ENCODE measurements at regions not wholly inside any gene's neighbourhood (a gene's known extent, or its start where the extent isn't known, plus 50 kb on each side); places are given as distances from the start of the nearest gene placed in this dataset.

GRCh38 chr2:155645791-155646190, 686.7 kb downstream of the NR4A2 start:
- Histone ChIP-seq H3K9me3 (ENCODE audit: control insufficient read depth, insufficient read depth, low read length) (no peaks in the 10 kb centered on the region), H3K4me1 (ENCODE audit: control insufficient read depth, insufficient read depth, low read length) (no peaks in the 10 kb centered on the region), H3K9ac (ENCODE audit: low read depth, low read length) (no peak overlapping the region)

DNA sequence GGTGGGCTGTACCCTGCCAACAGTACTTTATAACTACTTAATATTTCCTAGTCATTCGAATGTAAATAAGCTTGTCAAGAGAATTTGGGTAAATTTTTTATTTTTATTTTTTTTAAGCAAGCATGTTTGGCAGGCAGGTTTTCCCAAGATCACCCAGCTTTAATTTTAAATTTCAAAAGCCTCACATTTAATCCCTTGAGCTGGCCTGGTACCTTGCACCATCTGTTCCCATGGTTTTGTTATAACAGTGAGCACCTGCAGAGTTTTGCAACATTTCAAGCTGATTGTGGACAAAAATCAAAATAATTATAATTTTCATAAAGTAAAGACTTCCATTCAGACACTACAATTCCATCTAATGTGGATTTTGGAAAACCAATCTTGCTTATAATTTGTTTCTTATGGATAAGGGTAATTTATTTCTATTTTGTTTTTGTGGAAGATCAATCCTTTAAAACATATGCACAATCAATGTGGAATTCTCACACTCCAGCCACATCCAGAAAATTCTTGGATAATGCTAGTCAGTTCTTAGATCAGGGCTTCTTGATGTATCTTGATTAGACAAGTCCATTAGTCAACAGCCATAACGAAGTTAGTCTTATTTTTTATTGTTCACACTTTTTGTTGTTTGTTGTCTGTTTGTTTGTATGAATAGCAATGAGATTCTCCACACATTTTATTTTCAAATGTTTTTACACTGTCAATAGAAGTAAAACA, 689.3 kb downstream of the NR4A2 start:
- H3K27me3 ChIP-seq (ENCODE audit: control insufficient read depth, insufficient read depth, low read length): no peaks in the 10 kb centered on the region
- H3K9ac ChIP-seq (ENCODE audit: low read depth, low read length): no peak overlapping the region
- H3K4me3 ChIP-seq (ENCODE audit: low read depth, low read length): no peak overlapping the region
- H3K27ac ChIP-seq (ENCODE audit: low read depth, low read length): no peak overlapping the region
- no peaks in the 10 kb centered on the region for H3K36me3 ChIP-seq (ENCODE audit: control insufficient read depth, insufficient read depth, low read length)
- H3K4me1 ChIP-seq (ENCODE audit: control insufficient read depth, insufficient read depth, low read length): no peaks in the 10 kb centered on the region
- no peaks in the 10 kb centered on the region for H3K9me3 ChIP-seq (ENCODE audit: control insufficient read depth, insufficient read depth, low read length)

More at GRCh38 chr2:155645791-155646190, 686.7 kb downstream of the NR4A2 start:
- no peaks in the 10 kb centered on the region for H3K27me3 ChIP-seq (ENCODE audit: control insufficient read depth, insufficient read depth, low read length)
- H3K27ac ChIP-seq (ENCODE audit: low read depth, low read length): no peak overlapping the region
- no peak overlapping the region for H3K4me3 ChIP-seq (ENCODE audit: low read depth, low read length)
- H3K36me3 ChIP-seq (ENCODE audit: control insufficient read depth, insufficient read depth, low read length): no peaks in the 10 kb centered on the region

- H3K27ac ChIP-seq (ENCODE audit: low read depth, low read length): no peak overlapping the region
- no peaks in the 10 kb centered on the region for H3K27me3 ChIP-seq (ENCODE audit: control insufficient read depth, insufficient read depth, low read length)
- no peak overlapping the region for H3K9ac ChIP-seq (ENCODE audit: low read depth, low read length)
- H3K36me3 ChIP-seq (ENCODE audit: control insufficient read depth, insufficient read depth, low read length): no peaks in the 10 kb centered on the region
- H3K4me1 ChIP-seq (ENCODE audit: control insufficient read depth, insufficient read depth, low read length): no peaks in the 10 kb centered on the region
- no peaks in the 10 kb centered on the region for H3K9me3 ChIP-seq (ENCODE audit: control insufficient read depth, insufficient read depth, low read length)
- H3K4me3 ChIP-seq (ENCODE audit: low read depth, low read length): no peak overlapping the region
Observed at GRCh38 chr2:155633887-155634570, 698.5 kb downstream of the NR4A2 start.

- H3K36me3 ChIP-seq (ENCODE audit: control insufficient read depth, insufficient read depth, low read length): no peaks in the 10 kb centered on the region
- H3K27ac ChIP-seq (ENCODE audit: low read depth, low read length): no peak overlapping the region
- no peak overlapping the region for H3K9ac ChIP-seq (ENCODE audit: low read depth, low read length)
- H3K4me1 ChIP-seq (ENCODE audit: control insufficient read depth, insufficient read depth, low read length): no peaks in the 10 kb centered on the region
- H3K4me3 ChIP-seq (ENCODE audit: low read depth, low read length): no peak overlapping the region
- H3K9me3 ChIP-seq (ENCODE audit: control insufficient read depth, insufficient read depth, low read length): no peaks in the 10 kb centered on the region
- H3K27me3 ChIP-seq (ENCODE audit: control insufficient read depth, insufficient read depth, low read length): no peaks in the 10 kb centered on the region
Observed at GRCh38 chr2:155633060-155633839, 699.3 kb downstream of the NR4A2 start.

- H3K4me3 ChIP-seq (ENCODE audit: low read depth, low read length): no peak overlapping the region
- H3K27me3 ChIP-seq (ENCODE audit: control insufficient read depth, insufficient read depth, low read length): no peaks in the 10 kb centered on the region
- no peak overlapping the region for H3K9ac ChIP-seq (ENCODE audit: low read depth, low read length)
- H3K27ac ChIP-seq (ENCODE audit: low read depth, low read length): no peak overlapping the region
- H3K4me1 ChIP-seq (ENCODE audit: control insufficient read depth, insufficient read depth, low read length): no peaks in the 10 kb centered on the region
- no peaks in the 10 kb centered on the region for H3K36me3 ChIP-seq (ENCODE audit: control insufficient read depth, insufficient read depth, low read length)
- H3K9me3 ChIP-seq (ENCODE audit: control insufficient read depth, insufficient read depth, low read length): no peaks in the 10 kb centered on the region
Observed at GRCh38 chr2:155630760-155631159, 701.8 kb downstream of the NR4A2 start.

DNA sequence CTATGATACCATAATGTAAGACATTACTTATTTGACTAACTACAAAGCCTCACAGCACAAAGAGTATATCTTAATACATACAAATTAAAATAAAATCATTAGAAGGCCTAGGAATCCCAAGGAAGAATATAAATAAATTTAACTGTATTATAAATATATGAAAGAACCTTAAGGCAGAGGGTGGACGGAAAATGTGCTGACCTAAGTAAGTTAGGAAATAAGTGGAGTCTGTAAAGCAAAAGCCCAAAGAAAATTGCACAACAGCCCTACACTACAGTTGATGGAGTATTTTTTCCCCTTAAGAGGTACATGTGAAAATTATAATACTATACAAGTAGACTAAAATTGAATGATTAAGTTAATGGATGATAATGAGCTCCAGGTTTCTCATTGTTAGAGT, 710.1 kb downstream of the NR4A2 start:
- H3K9ac ChIP-seq (ENCODE audit: low read depth, low read length): no peak overlapping the region
- H3K27me3 ChIP-seq (ENCODE audit: control insufficient read depth, insufficient read depth, low read length): no peaks in the 10 kb centered on the region
- H3K4me1 ChIP-seq (ENCODE audit: control insufficient read depth, insufficient read depth, low read length): no peaks in the 10 kb centered on the region
- H3K27ac ChIP-seq (ENCODE audit: low read depth, low read length): no peak overlapping the region
- H3K9me3 ChIP-seq (ENCODE audit: control insufficient read depth, insufficient read depth, low read length): no peaks in the 10 kb centered on the region
- no peak overlapping the region for H3K4me3 ChIP-seq (ENCODE audit: low read depth, low read length)
- no peaks in the 10 kb centered on the region for H3K36me3 ChIP-seq (ENCODE audit: control insufficient read depth, insufficient read depth, low read length)

DNA sequence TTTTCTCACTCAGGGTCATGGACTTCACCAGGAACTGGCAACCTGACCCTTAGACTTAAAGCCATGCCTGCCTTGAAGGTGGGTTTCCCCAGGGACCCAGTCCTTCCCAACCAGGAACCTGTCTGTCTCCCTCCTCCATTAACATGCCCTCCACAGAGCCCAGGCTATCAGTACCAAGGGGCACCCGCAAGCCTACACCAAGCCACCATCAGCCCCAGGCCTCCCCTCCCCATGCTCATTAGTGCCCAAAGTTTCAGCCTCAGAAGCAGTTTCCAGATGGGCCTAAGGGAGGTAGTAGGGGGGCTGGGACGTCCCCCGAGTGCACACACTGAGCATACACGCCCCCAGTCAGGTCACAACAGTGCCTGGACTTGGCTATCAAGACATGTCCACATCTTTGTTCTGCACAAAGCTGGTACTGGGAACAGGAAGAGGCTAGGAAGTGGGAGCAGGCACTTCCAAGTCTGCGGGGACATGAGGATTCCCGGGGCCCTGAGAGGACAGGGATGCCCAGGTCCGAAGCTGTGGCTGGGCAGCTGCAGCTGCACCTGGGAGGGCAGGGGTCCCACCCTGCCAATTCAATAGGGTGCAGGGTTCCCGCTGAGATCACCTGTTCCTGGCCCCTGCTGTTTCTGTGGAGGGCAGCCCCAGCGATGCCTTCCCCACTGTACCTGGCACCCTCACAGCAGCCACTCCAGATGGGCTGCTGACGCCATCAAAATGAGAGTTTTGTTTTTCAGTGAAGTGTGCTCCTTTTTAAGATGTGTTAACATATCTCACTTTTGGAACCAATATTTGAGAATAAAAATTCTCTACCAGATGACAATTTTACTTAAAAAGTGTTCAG, 731.4 kb downstream of the NR4A2 start:
- Histone ChIP-seq H3K27ac (ENCODE audit: low read depth, low read length) (no peak overlapping the region), H3K9me3 (ENCODE audit: control insufficient read depth, insufficient read depth, low read length) (no peaks in the 10 kb centered on the region), H3K9ac (ENCODE audit: low read depth, low read length) (no peak overlapping the region), H3K27me3 (ENCODE audit: control insufficient read depth, insufficient read depth, low read length) (no peaks in the 10 kb centered on the region), H3K4me3 (ENCODE audit: low read depth, low read length) (no peak overlapping the region), H3K36me3 (ENCODE audit: control insufficient read depth, insufficient read depth, low read length) (no peaks in the 10 kb centered on the region), H3K4me1 (ENCODE audit: control insufficient read depth, insufficient read depth, low read length) (no peaks in the 10 kb centered on the region)

DNA sequence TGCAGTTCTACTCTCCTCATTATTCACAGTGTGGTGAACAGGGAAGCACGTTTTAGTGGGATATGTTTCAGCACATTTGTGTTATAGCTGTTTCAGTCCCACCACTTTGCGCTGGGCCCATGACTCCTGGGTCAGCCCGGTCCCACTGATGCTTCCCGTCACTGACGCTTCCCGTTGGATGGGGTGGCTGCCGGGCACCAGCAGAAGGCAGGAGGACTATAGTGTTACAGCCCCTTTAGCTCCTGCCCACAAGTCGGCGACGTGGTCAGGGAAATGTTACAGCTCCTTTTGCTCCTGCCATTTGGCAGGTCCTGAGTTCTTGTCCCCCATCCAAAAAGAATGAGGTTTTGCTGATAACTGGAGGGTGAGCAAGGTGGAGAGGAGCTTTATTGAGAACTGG, 732.2 kb downstream of the NR4A2 start:
- H3K36me3 ChIP-seq (ENCODE audit: control insufficient read depth, insufficient read depth, low read length): no peaks in the 10 kb centered on the region
- no peaks in the 10 kb centered on the region for H3K4me1 ChIP-seq (ENCODE audit: control insufficient read depth, insufficient read depth, low read length)
- no peak overlapping the region for H3K27ac ChIP-seq (ENCODE audit: low read depth, low read length)
- H3K9me3 ChIP-seq (ENCODE audit: control insufficient read depth, insufficient read depth, low read length): no peaks in the 10 kb centered on the region
- no peak overlapping the region for H3K9ac ChIP-seq (ENCODE audit: low read depth, low read length)
- no peaks in the 10 kb centered on the region for H3K27me3 ChIP-seq (ENCODE audit: control insufficient read depth, insufficient read depth, low read length)
- no peak overlapping the region for H3K4me3 ChIP-seq (ENCODE audit: low read depth, low read length)

- Histone ChIP-seq H3K36me3 (ENCODE audit: control insufficient read depth, insufficient read depth, low read length) (no peaks in the 10 kb centered on the region), H3K4me3 (ENCODE audit: low read depth, low read length) (no peak overlapping the region), H3K27ac (ENCODE audit: low read depth, low read length) (no peak overlapping the region), H3K9ac (ENCODE audit: low read depth, low read length) (no peak overlapping the region), H3K9me3 (ENCODE audit: control insufficient read depth, insufficient read depth, low read length) (no peaks in the 10 kb centered on the region), H3K4me1 (ENCODE audit: control insufficient read depth, insufficient read depth, low read length) (no peaks in the 10 kb centered on the region), H3K27me3 (ENCODE audit: control insufficient read depth, insufficient read depth, low read length) (no peaks in the 10 kb centered on the region)
Observed at GRCh38 chr2:155599834-155600233, 732.7 kb downstream of the NR4A2 start.

DNA sequence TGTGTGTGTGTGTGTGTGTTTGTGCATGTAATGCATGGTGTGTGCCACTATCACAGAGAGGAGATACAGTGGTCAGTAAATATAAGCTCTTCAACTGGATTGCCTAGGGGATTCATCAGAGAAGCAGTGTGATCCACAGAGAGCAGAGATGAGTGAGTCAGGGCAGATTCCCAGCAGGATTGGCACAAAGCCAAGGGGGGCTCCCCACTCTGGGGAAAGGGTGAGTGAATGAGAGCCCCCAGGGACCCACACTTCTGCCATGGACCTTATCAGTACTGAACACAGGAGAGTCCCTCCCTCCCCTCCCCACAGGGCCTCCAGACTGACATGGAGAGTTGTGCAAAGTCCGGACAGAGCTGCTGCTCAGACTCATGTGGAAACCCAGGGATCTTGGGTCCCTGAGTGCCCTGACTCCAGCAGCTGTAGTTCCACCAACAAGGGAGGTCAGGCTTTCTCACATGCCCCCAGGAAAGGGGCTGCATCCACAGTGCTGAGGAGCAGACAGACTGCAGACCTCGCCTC, 748.8 kb downstream of the NR4A2 start:
- H3K4me3 ChIP-seq (ENCODE audit: low read depth, low read length): no peak overlapping the region
- H3K36me3 ChIP-seq (ENCODE audit: control insufficient read depth, insufficient read depth, low read length): no peaks in the 10 kb centered on the region
- no peaks in the 10 kb centered on the region for H3K27me3 ChIP-seq (ENCODE audit: control insufficient read depth, insufficient read depth, low read length)
- H3K27ac ChIP-seq (ENCODE audit: low read depth, low read length): no peak overlapping the region
- H3K9me3 ChIP-seq (ENCODE audit: control insufficient read depth, insufficient read depth, low read length): no peaks in the 10 kb centered on the region
- H3K4me1 ChIP-seq (ENCODE audit: control insufficient read depth, insufficient read depth, low read length): no peaks in the 10 kb centered on the region
- no peak overlapping the region for H3K9ac ChIP-seq (ENCODE audit: low read depth, low read length)
